Neural progenitor cell (in vitro differentiated cells): ENCODE measurements at regions not wholly inside any gene's neighbourhood (a gene's known extent, or its start where the extent isn't known, plus 50 kb on each side); places are given as distances from the start of the nearest gene placed in this dataset.

Experiments
- CTCF ChIP-seq: fragments of 200-600 bp; sonication (generic); IDR thresholded peaks from 2 replicates; pipeline ENCODE4 v1.5.1; 2017; ENCODE audit warnings: antibody characterized with exemption, mild to moderate bottlenecking
- EZH2 ChIP-seq: fragments of 200-600 bp; sonication (generic); IDR thresholded peaks from 2 replicates; pipeline ENCODE4 v1.6.1; 2017; ENCODE audit warnings: antibody characterized with exemption, mild to moderate bottlenecking, moderate library complexity
- EZH2phosphoT487 ChIP-seq: fragments of 200-600 bp; sonication (generic); IDR thresholded peaks from 2 replicates; pipeline ENCODE4 v1.6.1; 2017; ENCODE audit warnings: antibody characterized with exemption

GRCh38 chr18:10258836-10259474, 195.5 kb upstream of the APCDD1 start:
- TF ChIP-seq CTCF (no peak), EZH2 (no peak), EZH2phosphoT487 (no peak)
